Transverse colon (tissue), 3 donors: ENCODE measurements at regions not wholly inside any gene's neighbourhood (a gene's known extent, or its start where the extent isn't known, plus 50 kb on each side); places are given as distances from the start of the nearest gene placed in this dataset.

ENCODE experiments used
- CTCF ChIP-seq, 5 experiments: fragments of 200-600 bp in 3 of 5; fragments of 450-650 bp in 2 of 5; sonication (generic) in 3 of 5; IDR thresholded peaks; 1 replicate in 2 of 5; 2 replicates in 3 of 5; pipeline ENCODE4 v1.5.1; 2016 to 2017; ENCODE audit warnings: antibody characterized with exemption in 5 of 5, inconsistent platforms in 3 of 5, mild to moderate bottlenecking in 2 of 5, moderate library complexity in 1 of 5
- POLR2A ChIP-seq: fragments of 450-650 bp; IDR thresholded peaks from one replicate; pipeline ENCODE4 v1.6.1; 2016; ENCODE audit warnings: antibody characterized with exemption, mild to moderate bottlenecking, moderate library complexity

GRCh38 chrX:19177721-19178120 lies 55.5 kb upstream of the ADGRG2 start:
- no peak for TF ChIP-seq CTCF (IDR thresholded peaks at IDR 0.05)
- TF ChIP-seq POLR2A: no peak
